HepG2 (cell line): ENCODE measurements at regions not wholly inside any gene's neighbourhood (a gene's known extent, or its start where the extent isn't known, plus 50 kb on each side); places are given as distances from the start of the nearest gene placed in this dataset.

Experiments used
- ATAC-seq: fragments of 200-7000 bp; cut with Tn5 transposase; 3 replicates; pipeline ENCODE4 v1.9.1; 2020; ENCODE audit warnings: mild to moderate bottlenecking, moderate library complexity
- BruUV-seq: library from RNA; stranded (reverse); fragments of 400-500 nt; replicated peaks from 2 replicates; lab custom pipeline; 2021; lab: Mats Ljungman, UMichigan
- CTCF ChIA-PET: fragments of 300-600 bp; formaldehyde crosslinking; extraction: SDS; loops from one replicate; lab custom pipeline; 2021; ENCODE audit warnings: low total read pairs, inconsistent platforms, low intra/inter-chr PET ratio; lab: Yijun Ruan, JAX
- POLR2A ChIA-PET: fragments of 350-600 bp; sonication (Branson Sonifier 250); formaldehyde crosslinking; loops from one replicate; lab custom pipeline; 2020; ENCODE audit warnings: antibody characterized with exemption, inconsistent platforms; lab: Yijun Ruan, JAX
- DNase-seq: peaks from one replicate; pipeline ENCODE4 v3.0.0-alpha.2; 2015; ENCODE audit warnings: low spot score
- FAIRE-seq: peaks from 3 replicates; lab custom pipeline; 2011; peaks lifted over from hg19 to GRCh38; lab: Jason Lieb, UNC
- H2AFZ ChIP-seq: one replicate; pipeline ENCODE4 v1.6.1; 2011; ENCODE audit warnings: low read length, inconsistent platforms
- H3K27ac ChIP-seq: fragments of 300-600 bp; 3 replicates; pipeline ENCODE4 v1.8.0; 2011; ENCODE audit warnings: mixed run types, mild to moderate bottlenecking, mixed read lengths, low read length, inconsistent platforms; ENCODE audit not compliant: insufficient read depth; ENCODE audit errors: extremely low read length
- H3K27me3 ChIP-seq, 2 experiments: fragments of 200-600 bp in 1 of 2; 2 replicates in 1 of 2; 3 replicates in 1 of 2; pipeline versions ENCODE4 v1.6.0 to v1.8.0; 2011; ENCODE audit warnings: low read length in 2 of 2, mild to moderate bottlenecking in 2 of 2, moderate library complexity in 2 of 2, inconsistent platforms in 1 of 2; ENCODE audit not compliant: insufficient read depth in 2 of 2, control insufficient read depth in 1 of 2
- H3K36me3 ChIP-seq, 2 experiments: fragments of 200-600 bp in 1 of 2; replicated peaks in 1 of 2; 2 replicates in 1 of 2; 3 replicates in 1 of 2; pipeline versions ENCODE4 v1.5.1 to v1.8.0; 2011; ENCODE audit warnings: low read length in 2 of 2, inconsistent platforms in 1 of 2; ENCODE audit not compliant: insufficient read depth in 2 of 2, control insufficient read depth in 1 of 2
- H3K4me1 ChIP-seq: 2 replicates; pipeline ENCODE4 v1.5.1; 2012; ENCODE audit warnings: low read length, inconsistent platforms; ENCODE audit not compliant: insufficient read depth
- H3K4me2 ChIP-seq: 2 replicates; pipeline ENCODE4 v1.6.0; 2011; ENCODE audit warnings: low read depth, low read length, inconsistent platforms
- H3K4me3 ChIP-seq, 3 experiments: fragments of 200-600 bp in 1 of 3; sonication (generic), shearing (Covaris generic) in 1 of 3; replicated peaks in 1 of 3; 2 replicates each; pipeline ENCODE4 v1.5.1; 2011 to 2016; ENCODE audit warnings: low read length in 3 of 3, inconsistent platforms in 2 of 3, low read depth in 2 of 3, mild to moderate bottlenecking in 2 of 3, control low read depth in 1 of 3, mixed read lengths in 1 of 3; ENCODE audit not compliant: insufficient read depth in 1 of 3
- H3K79me2 ChIP-seq: one replicate; pipeline ENCODE4 v1.6.1; 2011; ENCODE audit warnings: low read length, inconsistent platforms; ENCODE audit not compliant: insufficient read depth
- H3K9ac ChIP-seq: 2 replicates; pipeline ENCODE4 v1.6.0; 2011; ENCODE audit warnings: mild to moderate bottlenecking, low read depth, low read length, inconsistent platforms; ENCODE audit not compliant: insufficient read depth
- H3K9me3 ChIP-seq: 2 replicates; pipeline ENCODE4 v1.5.1; 2012; ENCODE audit warnings: mild to moderate bottlenecking, low read length
- H4K20me1 ChIP-seq: 2 replicates; pipeline ENCODE4 v1.6.0; 2011; ENCODE audit warnings: inconsistent platforms, mild to moderate bottlenecking, low read length, moderate library complexity; ENCODE audit not compliant: insufficient read depth
- EEA1 ChIP-seq: sonication (generic); formaldehyde crosslinking; IDR thresholded peaks from 2 replicates; pipeline ENCODE4 v1.5.1; 2020; ENCODE audit warnings: mild to moderate bottlenecking, missing genetic modification reagents, borderline replicate concordance
- MXD4 ChIP-seq: IDR thresholded peaks from 2 replicates; pipeline ENCODE4 v1.6.1; 2016; ENCODE audit warnings: mild to moderate bottlenecking, missing biosample characterization, missing genetic modification reagents
- NR2F6 ChIP-seq, 2 experiments: IDR thresholded peaks; 2 replicates each; pipeline ENCODE4 v1.6.1; 2016; ENCODE audit warnings: antibody characterized with exemption in 1 of 2, mild to moderate bottlenecking in 1 of 2
- PHB2 ChIP-seq: fragments of 450-650 bp; IDR thresholded peaks from 2 replicates; pipeline ENCODE4 v1.6.1; 2018; ENCODE audit not compliant: partially characterized antibody
- RBFOX2 ChIP-seq: fragments of 200-400 bp; formaldehyde crosslinking; IDR thresholded peaks from 2 replicates; pipeline ENCODE4 v1.6.1; 2017; ENCODE audit warnings: low read depth, mild to moderate bottlenecking, low read length
- SOX6 ChIP-seq, 2 experiments: fragments of 450-650 bp in 1 of 2; sonication (generic) in 1 of 2; formaldehyde crosslinking in 1 of 2; IDR thresholded peaks; 2 replicates each; pipeline versions ENCODE4 v1.4.0 to v1.6.1; 2017 to 2020; ENCODE audit warnings: antibody characterized with exemption in 1 of 2, mild to moderate bottlenecking in 1 of 2, missing genetic modification reagents in 1 of 2
- TAF15 ChIP-seq: fragments of 200-400 bp; formaldehyde crosslinking; IDR thresholded peaks from one replicate; pipeline ENCODE4 v1.6.1; 2018; ENCODE audit warnings: mild to moderate bottlenecking, low read depth, low read length; ENCODE audit not compliant: poor library complexity, severe bottlenecking
- TEAD3 ChIP-seq: optimal IDR thresholded peaks from 2 replicates; pipeline ENCODE3; 2016; ENCODE audit warnings: borderline replicate concordance
- ZNF549 ChIP-seq: sonication (generic); formaldehyde crosslinking; IDR thresholded peaks from 2 replicates; pipeline ENCODE4 v1.5.0; 2020; ENCODE audit warnings: missing genetic modification reagents
- ZNF737 ChIP-seq: sonication (generic); formaldehyde crosslinking; IDR thresholded peaks from 2 replicates; pipeline ENCODE4 v1.5.0; 2020; ENCODE audit warnings: missing genetic modification reagents, mild to moderate bottlenecking, borderline replicate concordance
- ZNF878 ChIP-seq: sonication (generic); formaldehyde crosslinking; IDR thresholded peaks from 2 replicates; pipeline ENCODE4 v1.8.1; 2023; ENCODE audit warnings: mild to moderate bottlenecking, missing genetic modification reagents, moderate library complexity
- WGBS: methylation state at CpG from one replicate; pipeline ENCODE4 v1.1.6; 2017; ENCODE audit warnings: low lambda C conversion rate; 5-methylcytosine and 5-hydroxymethylcytosine counted together
- in situ Hi-C: cut with HindIII; loops from 2 replicates; pipeline ENCODE4 v1.10.0; 2017; ENCODE audit warnings: low pct_unique_long_range_greater_than_20kb; ENCODE audit not compliant: extremely low pct_ligation_motif_present
- intact Hi-C: fragments of 100-400 bp; cut with micrococcal nuclease; formaldehyde crosslinking; loops from one replicate; pipeline ENCODE4 v1.10.0; 2022; ENCODE audit not compliant: unreplicated experiment
- TF ChIP-seq, protein P1 (sequence below): sonication (generic); formaldehyde crosslinking; IDR thresholded peaks from 2 replicates; pipeline ENCODE4 v1.5.0; 2020; ENCODE audit warnings: mild to moderate bottlenecking, missing genetic modification reagents, moderate library complexity
- TF ChIP-seq, protein P2 (sequence below): sonication (generic); formaldehyde crosslinking; IDR thresholded peaks from 2 replicates; pipeline ENCODE4; 2020; ENCODE audit warnings: missing genetic modification reagents, mild to moderate bottlenecking, borderline replicate concordance

DNA sequence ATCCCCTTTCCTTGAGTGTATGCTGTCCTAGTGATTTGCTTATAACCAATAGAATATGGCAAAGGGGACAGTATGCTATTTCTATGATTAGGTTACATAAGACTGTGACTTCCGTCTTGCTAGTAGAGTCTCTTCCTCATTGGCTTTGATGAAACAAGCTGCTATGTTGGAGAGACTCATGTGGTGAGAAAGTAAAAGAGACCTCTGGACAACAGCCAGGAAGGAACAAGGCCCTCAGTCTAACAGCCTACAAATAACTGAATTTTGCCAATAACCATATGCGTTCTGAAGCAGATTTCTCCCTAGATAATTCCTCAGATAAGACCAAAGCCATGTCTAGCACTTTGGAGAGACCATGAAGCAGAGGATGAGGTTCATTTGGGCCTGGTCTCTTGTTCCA lies 134.5 kb upstream of the NAV3 start:
- ATAC-seq, result no peak
- POLR2A ChIA-PET, result no interaction called here
- DNase-seq, result no peak
- 0% methylated on average over 2 of the region's 2 CpGs for WGBS
- intact Hi-C loops (no loop called here), in situ Hi-C loops (loop anchor here (25.0 kb wide), 1 partner anchor 1084 kb away; no protein-coding TSS in a partner anchor)
- Histone ChIP-seq H3K79me2 (no peaks in the 10 kb centered on the region), H3K27ac (no peak overlapping the region), H3K4me2 (no peak overlapping the region), H3K4me1 (no peaks in the 10 kb centered on the region), H3K27me3 (no peaks in the 10 kb centered on the region), H3K9me3 (no peaks in the 10 kb centered on the region), H3K36me3 (no peaks in the 10 kb centered on the region), H3K4me3 (no peak overlapping the region), H3K9ac (no peak overlapping the region), H4K20me1 (no peaks in the 10 kb centered on the region), H2AFZ (no peak overlapping the region)
- no TSS peak for BruUV-seq
- CTCF ChIA-PET, result no interaction called here
- no peak for FAIRE-seq
- TF ChIP-seq PHB2 (no peak), SOX6 (IDR thresholded peaks at IDR 0.05) (no peak), SOX6 (CRISPR knock-in tag; IDR thresholded peaks at IDR 0.05) (no peak), MXD4 (CRISPR knock-in tag) (no peak), TAF15 (no peak), EEA1 (CRISPR knock-in tag) (no peak)
- TF ChIP-seq, protein P1, sequence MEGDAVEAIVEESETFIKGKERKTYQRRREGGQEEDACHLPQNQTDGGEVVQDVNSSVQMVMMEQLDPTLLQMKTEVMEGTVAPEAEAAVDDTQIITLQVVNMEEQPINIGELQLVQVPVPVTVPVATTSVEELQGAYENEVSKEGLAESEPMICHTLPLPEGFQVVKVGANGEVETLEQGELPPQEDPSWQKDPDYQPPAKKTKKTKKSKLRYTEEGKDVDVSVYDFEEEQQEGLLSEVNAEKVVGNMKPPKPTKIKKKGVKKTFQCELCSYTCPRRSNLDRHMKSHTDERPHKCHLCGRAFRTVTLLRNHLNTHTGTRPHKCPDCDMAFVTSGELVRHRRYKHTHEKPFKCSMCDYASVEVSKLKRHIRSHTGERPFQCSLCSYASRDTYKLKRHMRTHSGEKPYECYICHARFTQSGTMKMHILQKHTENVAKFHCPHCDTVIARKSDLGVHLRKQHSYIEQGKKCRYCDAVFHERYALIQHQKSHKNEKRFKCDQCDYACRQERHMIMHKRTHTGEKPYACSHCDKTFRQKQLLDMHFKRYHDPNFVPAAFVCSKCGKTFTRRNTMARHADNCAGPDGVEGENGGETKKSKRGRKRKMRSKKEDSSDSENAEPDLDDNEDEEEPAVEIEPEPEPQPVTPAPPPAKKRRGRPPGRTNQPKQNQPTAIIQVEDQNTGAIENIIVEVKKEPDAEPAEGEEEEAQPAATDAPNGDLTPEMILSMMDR (CRISPR knock-in tag), result no peak

DNA sequence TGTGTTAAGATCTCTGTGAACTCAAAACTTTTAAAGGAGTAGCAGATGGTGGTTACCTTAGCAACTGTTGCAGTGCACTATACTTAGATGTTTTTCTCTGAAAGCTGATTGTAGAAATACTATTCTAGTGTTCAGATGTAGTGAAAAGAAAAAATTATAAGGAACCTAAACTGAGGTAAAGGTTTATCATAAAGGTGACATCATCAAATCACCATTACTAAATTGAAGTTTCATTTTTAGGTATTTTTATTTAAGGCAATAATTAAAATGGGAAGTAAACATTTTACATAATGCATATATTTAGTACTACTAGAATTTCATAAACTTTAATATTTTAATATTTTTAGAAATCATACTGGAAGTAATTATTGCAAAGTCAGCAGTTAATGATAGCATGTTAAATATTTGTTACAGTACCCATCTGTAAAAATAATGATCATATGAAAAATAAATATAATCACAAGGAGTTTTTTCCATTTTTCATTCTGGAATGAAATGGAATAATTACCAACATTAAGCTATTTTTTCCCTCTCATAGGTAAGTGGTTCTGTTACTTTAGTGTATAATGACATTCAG lies 141.1 kb upstream of the NAV3 start:
- in situ Hi-C loops, result loop anchor here (10.0 to 25.0 kb wide), 2 partner anchors 535 to 1077 kb away; no protein-coding TSS in a partner anchor
- Histone ChIP-seq H3K4me1 (no peaks in the 10 kb centered on the region), H4K20me1 (no peaks in the 10 kb centered on the region), H3K4me3 (no peak overlapping the region), H3K9me3 (no peaks in the 10 kb centered on the region), H2AFZ (no peak overlapping the region), H3K27me3 (no peaks in the 10 kb centered on the region), H3K9ac (no peak overlapping the region), H3K79me2 (no peaks in the 10 kb centered on the region), H3K4me2 (no peak overlapping the region), H3K27ac (no peak overlapping the region), H3K36me3 (no peaks in the 10 kb centered on the region)
- intact Hi-C loops, result loop anchor here (5.0 kb wide), 1 partner anchor 1067 kb away; no protein-coding TSS in a partner anchor
- ChIA-PET CTCF (no interaction called here), POLR2A (no interaction called here)
- FAIRE-seq (no peak), DNase-seq (no peak), ATAC-seq (no peak)
- no TSS peak for BruUV-seq
- TF ChIP-seq TEAD3 (CRISPR knock-in tag) (no peak), ZNF549 (CRISPR knock-in tag) (no peak), NR2F6 (IDR thresholded peaks at IDR 0.05) (no peak), NR2F6 (CRISPR knock-in tag; IDR thresholded peaks at IDR 0.05) (no peak), RBFOX2 (no peak), ZNF878 (CRISPR knock-in tag) (no peak), ZNF737 (no peak)
- TF ChIP-seq, protein P2, sequence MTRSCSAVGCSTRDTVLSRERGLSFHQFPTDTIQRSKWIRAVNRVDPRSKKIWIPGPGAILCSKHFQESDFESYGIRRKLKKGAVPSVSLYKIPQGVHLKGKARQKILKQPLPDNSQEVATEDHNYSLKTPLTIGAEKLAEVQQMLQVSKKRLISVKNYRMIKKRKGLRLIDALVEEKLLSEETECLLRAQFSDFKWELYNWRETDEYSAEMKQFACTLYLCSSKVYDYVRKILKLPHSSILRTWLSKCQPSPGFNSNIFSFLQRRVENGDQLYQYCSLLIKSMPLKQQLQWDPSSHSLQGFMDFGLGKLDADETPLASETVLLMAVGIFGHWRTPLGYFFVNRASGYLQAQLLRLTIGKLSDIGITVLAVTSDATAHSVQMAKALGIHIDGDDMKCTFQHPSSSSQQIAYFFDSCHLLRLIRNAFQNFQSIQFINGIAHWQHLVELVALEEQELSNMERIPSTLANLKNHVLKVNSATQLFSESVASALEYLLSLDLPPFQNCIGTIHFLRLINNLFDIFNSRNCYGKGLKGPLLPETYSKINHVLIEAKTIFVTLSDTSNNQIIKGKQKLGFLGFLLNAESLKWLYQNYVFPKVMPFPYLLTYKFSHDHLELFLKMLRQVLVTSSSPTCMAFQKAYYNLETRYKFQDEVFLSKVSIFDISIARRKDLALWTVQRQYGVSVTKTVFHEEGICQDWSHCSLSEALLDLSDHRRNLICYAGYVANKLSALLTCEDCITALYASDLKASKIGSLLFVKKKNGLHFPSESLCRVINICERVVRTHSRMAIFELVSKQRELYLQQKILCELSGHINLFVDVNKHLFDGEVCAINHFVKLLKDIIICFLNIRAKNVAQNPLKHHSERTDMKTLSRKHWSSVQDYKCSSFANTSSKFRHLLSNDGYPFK (CRISPR knock-in tag), result no peak
